ENCODE measurements at regions not wholly inside any gene's neighbourhood (a gene's known extent, or its start where the extent isn't known, plus 50 kb on each side); places are given as distances from the start of the nearest gene placed in this dataset.

- no peak for TF ChIP-seq CTCF (IDR thresholded peaks at IDR 0.05)
- no peak for TF ChIP-seq POLR2A (IDR thresholded peaks at IDR 0.05)
These were observed 123.8 kb upstream of the DDIT4L start for GRCh38 chr4:100314057-100314456.

Data from vagina (tissue), 2 donors.